GM12891 (cell line): ENCODE measurements at regions not wholly inside any gene's neighbourhood (a gene's known extent, or its start where the extent isn't known, plus 50 kb on each side); places are given as distances from the start of the nearest gene placed in this dataset.

ENCODE experiments used
- DNase-seq: peaks from one replicate; pipeline ENCODE4 v3.0.0; 2011; ENCODE audit warnings: low spot score; ENCODE audit not compliant: insufficient read length
- FAIRE-seq: peaks from 2 replicates; lab custom pipeline; 2011; peaks lifted over from hg19 to GRCh38; lab: Jason Lieb, UNC
- PAX5 ChIP-seq: IDR thresholded peaks from 2 replicates; pipeline ENCODE4 v1.6.1; 2011; ENCODE audit warnings: low read length, moderate library complexity, mild to moderate bottlenecking; ENCODE audit not compliant: insufficient read depth, severe bottlenecking
- POLR2A ChIP-seq: IDR thresholded peaks from 2 replicates; pipeline ENCODE4 v1.6.1; 2011; ENCODE audit warnings: low read depth, low read length, control low read depth
- POLR2AphosphoS5 ChIP-seq: IDR thresholded peaks from 2 replicates; pipeline ENCODE4 v1.6.1; 2011; ENCODE audit warnings: low read depth, low read length, control low read depth
- POU2F2 ChIP-seq: IDR thresholded peaks from 2 replicates; pipeline ENCODE4 v1.6.1; 2011; ENCODE audit warnings: low read depth, mild to moderate bottlenecking, control low read depth, low read length, moderate library complexity
- SPI1 ChIP-seq: IDR thresholded peaks from 2 replicates; pipeline ENCODE4 v1.6.1; 2011; ENCODE audit warnings: low read depth, low read length, control low read depth
- TAF1 ChIP-seq: IDR thresholded peaks from 2 replicates; pipeline ENCODE4 v1.6.1; 2011; ENCODE audit warnings: low read depth, low read length, control low read depth

GRCh38 chr1:22241250-22241649 lies 98.4 kb upstream of the WNT4 start:
- TF ChIP-seq SPI1 (no peak), POLR2AphosphoS5 (no peak), TAF1 (no peak), POLR2A (no peak), PAX5 (no peak), POU2F2 (no peak)
- DNase-seq (no peak), FAIRE-seq (no peak)

- no peak for TF ChIP-seq PAX5
- no peak for TF ChIP-seq TAF1
- no peak for DNase-seq
- no peak for FAIRE-seq
Measured at GRCh38 chr1:22241811-22242210, 98.9 kb upstream of the WNT4 start.

- TF ChIP-seq SPI1, result no peak
- no peak for TF ChIP-seq PAX5
- TF ChIP-seq POU2F2, result no peak
- TF ChIP-seq POLR2AphosphoS5, result no peak
- no peak for TF ChIP-seq POLR2A
- TF ChIP-seq TAF1, result no peak
- DNase-seq (no peak), FAIRE-seq (no peak)
Measured at GRCh38 chr1:22245100-22245650, 102.3 kb upstream of the WNT4 start.

GRCh38 chr1:22245726-22246125 lies 102.8 kb upstream of the WNT4 start:
- no peak for DNase-seq
- FAIRE-seq, result no peak
- TF ChIP-seq POLR2AphosphoS5 (no peak), POU2F2 (no peak), SPI1 (no peak), PAX5 (no peak), TAF1 (no peak), POLR2A (no peak)

- TF ChIP-seq TAF1 (no peak), POLR2A (no peak), SPI1 (no peak), PAX5 (no peak), POLR2AphosphoS5 (no peak), POU2F2 (no peak)
- FAIRE-seq (no peak), DNase-seq (no peak)
Measured at GRCh38 chr1:22246755-22247480, 104.0 kb upstream of the WNT4 start.

- no peak for TF ChIP-seq POU2F2
- no peak for TF ChIP-seq POLR2AphosphoS5
- no peak for TF ChIP-seq TAF1
- no peak for TF ChIP-seq PAX5
- no peak for TF ChIP-seq POLR2A
- TF ChIP-seq SPI1, result no peak
- FAIRE-seq, result no peak
- DNase-seq, result no peak
Measured at GRCh38 chr1:22247527-22248245, 104.8 kb upstream of the WNT4 start.

- DNase-seq, result no peak
- FAIRE-seq, result no peak
- no peak for TF ChIP-seq SPI1
- no peak for TF ChIP-seq PAX5
- TF ChIP-seq POLR2A, result no peak
- no peak for TF ChIP-seq POLR2AphosphoS5
- no peak for TF ChIP-seq TAF1
- no peak for TF ChIP-seq POU2F2
Measured at GRCh38 chr1:22248746-22249145, 105.8 kb upstream of the WNT4 start.

GRCh38 chr1:22249928-22250680 lies 107.2 kb upstream of the WNT4 start:
- no peak for FAIRE-seq
- no peak for DNase-seq
- no peak for TF ChIP-seq TAF1
- no peak for TF ChIP-seq SPI1

GRCh38 chr1:22250724-22251123 lies 107.8 kb upstream of the WNT4 start:
- TF ChIP-seq POLR2AphosphoS5 (no peak), PAX5 (no peak), POLR2A (no peak), SPI1 (no peak), TAF1 (no peak), POU2F2 (no peak)
- DNase-seq, result no peak
- no peak for FAIRE-seq

- FAIRE-seq, result no peak
- TF ChIP-seq POU2F2 (no peak), POLR2AphosphoS5 (no peak), PAX5 (no peak), TAF1 (no peak), POLR2A (no peak), SPI1 (no peak)
Measured at GRCh38 chr1:22252251-22252650, 109.4 kb upstream of the WNT4 start.

More at GRCh38 chr1:22252251-22252650, 109.4 kb upstream of the WNT4 start:
- no peak for DNase-seq
